ENCODE measurements at regions not wholly inside any gene's neighbourhood (a gene's known extent, or its start where the extent isn't known, plus 50 kb on each side); places are given as distances from the start of the nearest gene placed in this dataset.

DNA sequence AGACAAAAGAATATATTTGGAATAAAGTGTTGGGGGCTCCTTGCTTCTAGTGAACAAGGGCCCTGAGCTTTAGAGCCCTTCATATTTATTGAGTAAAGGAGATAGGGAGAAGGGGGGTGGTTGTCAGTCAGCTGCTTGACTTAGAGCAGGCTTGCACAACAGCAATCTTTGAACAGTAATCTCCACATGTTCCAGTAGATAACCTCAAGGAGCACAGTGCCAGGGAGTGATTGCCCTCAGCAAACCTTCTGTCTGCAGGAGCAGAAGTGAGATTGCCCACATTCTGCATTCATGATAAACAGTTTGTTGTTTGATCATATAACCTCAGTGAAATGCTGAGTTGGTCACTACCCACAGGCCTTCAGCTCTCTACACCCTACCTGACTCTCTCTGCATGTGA, 205.8 kb upstream of the CXCL13 start:
- Histone ChIP-seq H3K36me3 (ENCODE audit: insufficient read depth, low read length) (no peaks in the 10 kb centered on the region), H3K4me3 (ENCODE audit: low read depth, low read length) (no peak overlapping the region), H3K4me1 (ENCODE audit: control insufficient read depth, insufficient read depth, low read length, unreplicated experiment) (no peaks in the 10 kb centered on the region), H3K27me3 (ENCODE audit: insufficient read depth, low read length) (peaks cover 92% of the 10 kb centered on the region), H3K27ac (ENCODE audit: low read depth, low read length) (no peak overlapping the region), H2AFZ (ENCODE audit: low read length, unreplicated experiment) (no peak overlapping the region), H3K79me2 (ENCODE audit: control insufficient read depth, insufficient read depth, low read length, unreplicated experiment) (no peaks in the 10 kb centered on the region)

DNA sequence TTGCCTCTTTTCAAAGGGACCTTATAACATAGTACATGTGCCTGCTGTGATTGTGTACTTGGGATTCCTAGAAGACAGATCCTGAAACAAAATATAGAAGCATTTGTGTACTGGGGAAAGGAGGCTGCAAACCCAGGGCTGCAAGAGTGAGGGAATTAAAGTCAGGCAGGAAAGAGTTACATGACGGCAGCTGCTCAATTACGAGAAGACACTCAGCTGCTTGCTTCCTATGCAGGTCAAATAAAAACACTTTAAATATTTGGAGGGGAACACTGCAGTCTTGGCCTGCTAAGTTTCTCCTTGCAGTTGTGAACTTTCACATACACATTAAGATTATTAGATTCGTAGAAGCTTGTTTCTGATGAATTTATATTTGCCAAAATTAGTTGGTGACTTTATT, 191.9 kb upstream of the CXCL13 start:
- Histone ChIP-seq H3K79me2 (ENCODE audit: control insufficient read depth, insufficient read depth, low read length, unreplicated experiment) (no peaks in the 10 kb centered on the region), H3K4me1 (ENCODE audit: control insufficient read depth, insufficient read depth, low read length, unreplicated experiment) (no peaks in the 10 kb centered on the region), H3K27me3 (ENCODE audit: insufficient read depth, low read length) (peaks cover 96% of the 10 kb centered on the region), H2AFZ (ENCODE audit: low read length, unreplicated experiment) (no peak overlapping the region), H3K4me3 (ENCODE audit: low read depth, low read length) (no peak overlapping the region), H3K36me3 (ENCODE audit: insufficient read depth, low read length) (no peaks in the 10 kb centered on the region), H3K27ac (ENCODE audit: low read depth, low read length) (no peak overlapping the region)

DNA sequence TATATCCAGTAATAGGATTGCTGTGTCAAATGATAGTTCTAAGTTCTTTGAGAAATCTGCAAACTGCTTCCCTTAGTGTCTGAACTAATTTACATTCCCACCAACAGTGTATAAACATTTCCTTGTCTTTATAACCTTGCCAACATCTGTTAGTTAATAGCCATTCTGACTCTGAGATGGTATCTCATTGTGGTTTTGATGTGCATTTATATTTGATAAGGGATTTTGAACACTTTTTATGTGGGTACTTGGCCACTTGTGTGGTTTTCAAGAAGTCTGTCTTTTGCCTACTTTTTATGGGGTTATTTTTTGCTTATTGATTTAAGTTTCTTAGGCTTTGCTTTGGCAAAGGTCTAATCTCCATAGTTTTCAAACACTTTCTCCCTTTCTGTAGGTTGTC, 189.9 kb upstream of the CXCL13 start:
- no peaks in the 10 kb centered on the region for H3K79me2 ChIP-seq (ENCODE audit: control insufficient read depth, insufficient read depth, low read length, unreplicated experiment)
- no peak overlapping the region for H3K4me3 ChIP-seq (ENCODE audit: low read depth, low read length)
- H3K27ac ChIP-seq (ENCODE audit: low read depth, low read length): no peak overlapping the region
- H3K36me3 ChIP-seq (ENCODE audit: insufficient read depth, low read length): no peaks in the 10 kb centered on the region
- H3K4me1 ChIP-seq (ENCODE audit: control insufficient read depth, insufficient read depth, low read length, unreplicated experiment): no peaks in the 10 kb centered on the region
- no peak overlapping the region for H2AFZ ChIP-seq (ENCODE audit: low read length, unreplicated experiment)
- H3K27me3 ChIP-seq (ENCODE audit: insufficient read depth, low read length): peaks cover 78% of the 10 kb centered on the region

DNA sequence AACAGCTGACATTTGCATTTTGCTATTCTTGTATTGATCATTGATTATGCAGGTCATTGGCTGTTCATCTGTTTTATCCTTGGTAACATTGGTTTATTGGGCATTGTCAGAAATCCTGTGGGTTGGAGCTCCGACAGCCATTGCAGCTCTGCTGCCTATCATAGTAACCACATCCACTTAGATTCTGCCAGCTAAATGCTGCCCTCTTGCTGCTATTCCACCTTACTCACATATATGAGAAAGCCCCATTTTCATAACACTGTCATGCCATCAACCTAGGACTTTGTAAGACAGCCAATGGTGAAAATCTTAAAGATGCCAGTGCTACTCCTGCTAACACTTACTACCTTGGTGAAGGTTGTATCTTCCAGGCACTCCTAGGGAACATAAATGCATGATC, 187.3 kb upstream of the CXCL13 start:
- Histone ChIP-seq H2AFZ (ENCODE audit: low read length, unreplicated experiment) (no peak overlapping the region), H3K4me1 (ENCODE audit: control insufficient read depth, insufficient read depth, low read length, unreplicated experiment) (no peaks in the 10 kb centered on the region), H3K27ac (ENCODE audit: low read depth, low read length) (no peak overlapping the region), H3K27me3 (ENCODE audit: insufficient read depth, low read length) (peaks cover 56% of the 10 kb centered on the region), H3K4me3 (ENCODE audit: low read depth, low read length) (no peak overlapping the region), H3K36me3 (ENCODE audit: insufficient read depth, low read length) (no peaks in the 10 kb centered on the region), H3K79me2 (ENCODE audit: control insufficient read depth, insufficient read depth, low read length, unreplicated experiment) (no peaks in the 10 kb centered on the region)

DNA sequence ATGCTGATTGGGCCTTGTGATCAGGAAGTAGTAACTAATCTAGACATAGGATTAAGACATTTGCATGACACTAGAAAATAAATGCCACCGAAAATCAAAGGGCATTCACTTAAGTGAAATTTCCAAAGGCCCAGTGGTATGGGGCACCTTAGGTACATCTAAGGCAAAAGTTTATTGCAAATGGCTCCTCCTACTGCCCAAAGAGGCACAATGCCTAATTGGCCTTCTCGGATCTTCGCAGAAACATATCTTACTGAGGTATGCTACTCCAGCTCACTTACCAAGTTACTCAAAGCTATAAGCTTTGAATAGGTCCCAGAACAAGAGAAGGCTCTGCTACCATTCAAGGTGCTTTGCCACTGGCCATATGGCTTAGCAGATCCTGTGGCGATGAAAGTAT, 174.8 kb upstream of the CXCL13 start:
- Histone ChIP-seq H3K27me3 (ENCODE audit: insufficient read depth, low read length) (peaks cover 32% of the 10 kb centered on the region), H3K79me2 (ENCODE audit: control insufficient read depth, insufficient read depth, low read length, unreplicated experiment) (no peaks in the 10 kb centered on the region), H3K4me1 (ENCODE audit: control insufficient read depth, insufficient read depth, low read length, unreplicated experiment) (peaks cover 6% of the 10 kb centered on the region), H3K4me3 (ENCODE audit: low read depth, low read length) (no peak overlapping the region), H3K36me3 (ENCODE audit: insufficient read depth, low read length) (no peaks in the 10 kb centered on the region), H3K27ac (ENCODE audit: low read depth, low read length) (no peak overlapping the region), H2AFZ (ENCODE audit: low read length, unreplicated experiment) (no peak overlapping the region)

DNA sequence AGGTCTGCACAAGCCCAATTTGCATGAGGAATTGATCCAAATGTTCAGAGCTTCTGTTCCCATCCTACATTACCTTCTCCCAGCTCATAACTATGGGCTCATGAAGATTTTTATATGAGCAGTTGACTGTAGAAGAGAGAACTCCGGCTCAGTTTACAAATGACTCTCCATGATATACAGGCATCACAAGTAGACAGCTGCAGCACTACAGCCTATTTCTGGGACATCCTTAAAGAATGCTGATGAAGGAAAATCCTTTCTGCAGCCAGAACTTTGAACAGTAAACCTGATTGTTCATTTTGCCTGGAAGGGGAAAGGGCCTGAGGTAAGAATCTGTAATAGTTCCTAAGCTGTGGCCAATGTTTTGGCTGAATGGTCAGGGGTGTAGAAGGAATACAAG, 174.1 kb upstream of the CXCL13 start:
- H3K27ac ChIP-seq (ENCODE audit: low read depth, low read length): no peak overlapping the region
- H3K79me2 ChIP-seq (ENCODE audit: control insufficient read depth, insufficient read depth, low read length, unreplicated experiment): no peaks in the 10 kb centered on the region
- H3K27me3 ChIP-seq (ENCODE audit: insufficient read depth, low read length): peaks cover 27% of the 10 kb centered on the region
- H3K4me1 ChIP-seq (ENCODE audit: control insufficient read depth, insufficient read depth, low read length, unreplicated experiment): peaks cover 6% of the 10 kb centered on the region
- no peak overlapping the region for H2AFZ ChIP-seq (ENCODE audit: low read length, unreplicated experiment)
- no peak overlapping the region for H3K4me3 ChIP-seq (ENCODE audit: low read depth, low read length)
- H3K36me3 ChIP-seq (ENCODE audit: insufficient read depth, low read length): no peaks in the 10 kb centered on the region

DNA sequence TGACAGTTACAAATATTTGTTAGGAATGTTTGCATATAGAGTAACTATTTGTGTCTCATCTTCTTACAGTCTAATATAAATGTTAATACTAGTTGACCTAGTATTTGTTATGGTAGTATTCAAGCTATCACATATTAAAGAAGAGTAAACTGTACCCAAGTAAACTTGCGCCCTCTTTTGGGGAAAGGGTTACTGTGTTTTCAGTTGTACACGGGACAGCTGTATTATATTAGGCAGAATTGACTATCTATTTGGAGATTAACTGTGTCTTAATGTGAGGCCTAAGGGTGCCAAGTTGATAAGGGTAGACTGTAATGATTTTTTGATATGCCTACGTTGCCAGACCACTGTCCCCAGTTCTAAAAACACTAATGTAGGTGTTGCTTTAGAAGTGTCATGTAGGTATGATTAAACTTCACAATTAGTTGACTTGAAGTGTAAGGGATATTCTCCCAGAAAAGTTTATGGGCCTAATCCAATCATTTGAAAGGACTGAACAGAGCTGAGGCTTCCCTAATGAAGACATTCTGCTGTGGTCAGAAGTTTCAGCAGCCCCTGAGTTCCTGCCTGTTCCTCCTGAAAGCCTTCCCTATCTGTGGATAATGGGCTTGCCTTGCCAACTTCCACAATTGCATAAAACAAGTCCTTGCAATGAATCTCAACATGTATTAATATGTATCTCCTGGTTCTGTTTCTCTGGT, 172.8 kb upstream of the CXCL13 start:
- H3K27ac ChIP-seq (ENCODE audit: low read depth, low read length): no peak overlapping the region
- peak overlapping the region; percentile 36 for H3K4me3 ChIP-seq (ENCODE audit: low read depth, low read length)
- H3K27me3 ChIP-seq (ENCODE audit: insufficient read depth, low read length): peaks cover 15% of the 10 kb centered on the region
- H3K4me1 ChIP-seq (ENCODE audit: control insufficient read depth, insufficient read depth, low read length, unreplicated experiment): peaks cover 6% of the 10 kb centered on the region
- no peaks in the 10 kb centered on the region for H3K36me3 ChIP-seq (ENCODE audit: insufficient read depth, low read length)
- peak overlapping the region; percentile 90 for H2AFZ ChIP-seq (ENCODE audit: low read length, unreplicated experiment)
- H3K79me2 ChIP-seq (ENCODE audit: control insufficient read depth, insufficient read depth, low read length, unreplicated experiment): no peaks in the 10 kb centered on the region

DNA sequence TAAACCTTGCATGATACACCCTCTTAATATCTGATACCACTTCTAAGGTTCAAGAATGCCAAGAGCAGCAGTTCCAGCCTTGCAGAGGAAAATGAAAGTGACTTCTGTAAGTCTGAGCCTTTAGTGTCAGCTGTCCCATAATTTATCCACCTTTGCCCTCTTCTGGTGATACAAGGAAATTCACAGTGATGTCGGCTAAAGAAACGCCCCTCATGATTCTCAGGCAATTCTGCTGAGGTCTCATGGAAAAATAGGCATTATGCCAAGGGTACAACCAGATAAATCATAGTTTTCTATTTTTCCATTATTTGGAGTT, 172.2 kb upstream of the CXCL13 start:
- Histone ChIP-seq H3K79me2 (ENCODE audit: control insufficient read depth, insufficient read depth, low read length, unreplicated experiment) (no peaks in the 10 kb centered on the region), H3K36me3 (ENCODE audit: insufficient read depth, low read length) (no peaks in the 10 kb centered on the region), H3K4me1 (ENCODE audit: control insufficient read depth, insufficient read depth, low read length, unreplicated experiment) (peaks cover 6% of the 10 kb centered on the region), H3K4me3 (ENCODE audit: low read depth, low read length) (peak overlapping the region; percentile 36), H3K27me3 (ENCODE audit: insufficient read depth, low read length) (peaks cover 10% of the 10 kb centered on the region), H3K27ac (ENCODE audit: low read depth, low read length) (no peak overlapping the region), H2AFZ (ENCODE audit: low read length, unreplicated experiment) (peak overlapping the region; percentile 90)

DNA sequence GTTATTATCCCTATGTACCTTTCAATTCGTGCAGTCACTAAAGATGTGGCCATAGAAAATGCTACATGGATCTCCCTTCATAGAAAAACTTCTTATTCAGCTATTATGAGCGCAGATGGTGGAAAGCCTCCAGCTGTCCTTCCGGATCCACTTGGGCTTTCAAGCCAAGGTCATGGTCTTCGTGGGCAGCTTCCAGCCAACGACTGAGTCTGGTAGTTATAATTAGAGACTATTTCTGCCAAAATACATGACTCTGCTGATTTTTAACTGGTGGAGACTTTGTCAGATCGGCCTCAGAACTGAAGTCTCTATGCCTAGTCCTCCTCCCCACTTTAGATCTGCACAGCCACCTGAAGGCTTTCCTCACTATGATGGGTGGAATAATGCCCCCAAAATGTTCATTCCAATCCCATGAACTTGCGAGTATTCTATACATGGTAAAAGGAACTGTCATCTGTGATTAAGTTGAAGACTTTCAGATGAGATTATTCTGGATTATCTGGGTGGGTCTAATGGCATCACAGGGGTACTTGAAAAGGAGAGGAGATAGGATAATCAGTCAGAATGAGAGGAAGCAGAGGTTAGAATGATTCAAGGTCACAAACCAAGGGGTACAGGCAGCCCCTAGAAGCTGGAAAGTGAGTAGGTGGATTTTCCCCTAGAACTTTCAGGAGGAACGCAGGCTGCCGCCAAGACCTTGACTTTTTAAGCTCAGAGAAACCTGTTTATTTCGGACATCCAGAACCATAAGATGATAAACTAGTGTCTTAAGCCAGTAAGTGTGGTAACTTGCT, 171.1 kb upstream of the CXCL13 start:
- H3K4me1 ChIP-seq (ENCODE audit: control insufficient read depth, insufficient read depth, low read length, unreplicated experiment): peaks cover 6% of the 10 kb centered on the region
- no peak overlapping the region for H3K27ac ChIP-seq (ENCODE audit: low read depth, low read length)
- no peak overlapping the region for H2AFZ ChIP-seq (ENCODE audit: low read length, unreplicated experiment)
- H3K4me3 ChIP-seq (ENCODE audit: low read depth, low read length): no peak overlapping the region
- H3K27me3 ChIP-seq (ENCODE audit: insufficient read depth, low read length): peaks cover 5% of the 10 kb centered on the region
- H3K79me2 ChIP-seq (ENCODE audit: control insufficient read depth, insufficient read depth, low read length, unreplicated experiment): no peaks in the 10 kb centered on the region
- H3K36me3 ChIP-seq (ENCODE audit: insufficient read depth, low read length): no peaks in the 10 kb centered on the region

DNA sequence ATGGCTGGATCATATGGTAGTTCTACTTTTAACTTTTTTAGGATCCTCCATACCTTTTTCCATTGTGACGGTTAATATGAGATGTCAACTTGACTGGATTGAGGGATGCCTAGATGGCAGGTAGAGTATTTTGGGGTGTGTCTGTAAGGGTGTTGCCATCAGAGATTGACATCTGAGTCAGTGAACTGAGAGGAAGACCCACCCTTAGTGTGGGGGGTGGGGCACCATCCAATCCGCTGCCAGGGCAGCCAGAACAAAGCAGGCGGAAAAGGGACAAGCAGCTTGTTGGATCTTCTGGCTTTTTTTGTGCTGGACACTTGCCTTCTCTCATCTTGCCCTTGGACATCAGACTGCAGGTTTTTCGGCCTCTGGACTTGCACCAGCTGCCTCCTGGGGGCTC, 168.5 kb upstream of the CXCL13 start:
- Histone ChIP-seq H3K27ac (ENCODE audit: low read depth, low read length) (no peak overlapping the region), H3K36me3 (ENCODE audit: insufficient read depth, low read length) (no peaks in the 10 kb centered on the region), H3K27me3 (ENCODE audit: insufficient read depth, low read length) (peaks cover 6% of the 10 kb centered on the region; the same call in 1 of the 2 replicates), H3K79me2 (ENCODE audit: control insufficient read depth, insufficient read depth, low read length, unreplicated experiment) (no peaks in the 10 kb centered on the region), H2AFZ (ENCODE audit: low read length, unreplicated experiment) (no peak overlapping the region), H3K4me3 (ENCODE audit: low read depth, low read length) (no peak overlapping the region), H3K4me1 (ENCODE audit: control insufficient read depth, insufficient read depth, low read length, unreplicated experiment) (peaks cover 6% of the 10 kb centered on the region)

DNA sequence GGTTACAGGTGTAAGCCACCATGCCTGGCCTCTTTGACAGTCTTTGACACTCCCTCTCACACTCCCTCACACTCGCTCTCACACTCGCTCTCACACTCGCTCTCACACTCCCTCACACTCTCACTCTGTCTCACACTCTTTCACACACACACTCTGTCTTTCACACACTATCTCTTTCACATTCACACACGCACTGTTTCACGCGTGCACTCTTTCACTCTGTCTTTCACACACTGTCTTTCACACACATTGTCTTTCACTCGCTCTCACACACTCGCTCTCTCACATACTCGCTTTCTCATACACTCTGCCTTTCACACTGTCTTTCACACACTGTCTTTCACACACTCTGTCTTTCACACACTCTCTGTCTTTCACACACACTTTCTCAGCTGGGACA, 167.1 kb upstream of the CXCL13 start:
- Histone ChIP-seq H3K4me3 (ENCODE audit: low read depth, low read length) (no peak overlapping the region), H3K27ac (ENCODE audit: low read depth, low read length) (no peak overlapping the region), H3K79me2 (ENCODE audit: control insufficient read depth, insufficient read depth, low read length, unreplicated experiment) (no peaks in the 10 kb centered on the region), H3K36me3 (ENCODE audit: insufficient read depth, low read length) (no peaks in the 10 kb centered on the region), H3K27me3 (ENCODE audit: insufficient read depth, low read length) (peaks cover 6% of the 10 kb centered on the region; the same call in 1 of the 2 replicates), H2AFZ (ENCODE audit: low read length, unreplicated experiment) (no peak overlapping the region), H3K4me1 (ENCODE audit: control insufficient read depth, insufficient read depth, low read length, unreplicated experiment) (no peaks in the 10 kb centered on the region)
